H9 (cell line): ENCODE measurements at regions not wholly inside any gene's neighbourhood (a gene's known extent, or its start where the extent isn't known, plus 50 kb on each side); places are given as distances from the start of the nearest gene placed in this dataset.

ENCODE experiments used
- DNase-seq: peaks from one replicate; pipeline ENCODE4 v3.0.0-alpha.2; 2017
- H2AFZ ChIP-seq: one replicate; pipeline ENCODE4 v1.6.1; 2013; ENCODE audit warnings: mild to moderate bottlenecking, low read length, control low read depth, moderate library complexity
- H2AK5ac ChIP-seq: 2 replicates; pipeline ENCODE4 v1.6.1; 2013; ENCODE audit warnings: low read length, control low read depth, mixed read lengths; ENCODE audit not compliant: insufficient read length
- H2BK120ac ChIP-seq: one replicate; pipeline ENCODE4 v1.6.1; 2013; ENCODE audit warnings: low read depth, mild to moderate bottlenecking, low read length, control low read depth, inconsistent platforms; ENCODE audit not compliant: poor library complexity, severe bottlenecking
- H2BK12ac ChIP-seq: 2 replicates; pipeline ENCODE4 v1.6.1; 2013; ENCODE audit warnings: low read length, control low read depth, mixed read lengths, low read depth; ENCODE audit not compliant: insufficient read length
- H2BK15ac ChIP-seq: 2 replicates; pipeline ENCODE4 v1.6.1; 2013; ENCODE audit warnings: low read depth, low read length, control low read depth
- H2BK20ac ChIP-seq: one replicate; pipeline ENCODE4 v1.6.1; 2013; ENCODE audit warnings: low read depth, mild to moderate bottlenecking, low read length, control low read depth, inconsistent platforms; ENCODE audit not compliant: poor library complexity, severe bottlenecking
- H2BK5ac ChIP-seq: 2 replicates; pipeline ENCODE4 v1.6.1; 2013; ENCODE audit warnings: low read length, control low read depth, mixed read lengths; ENCODE audit not compliant: insufficient read length
- H3K14ac ChIP-seq: 2 replicates; pipeline ENCODE4 v1.6.1; 2013; ENCODE audit warnings: low read length, control low read depth; ENCODE audit not compliant: insufficient read depth
- H3K18ac ChIP-seq: 2 replicates; pipeline ENCODE4 v1.6.1; 2013; ENCODE audit warnings: low read depth, mild to moderate bottlenecking, mixed read lengths, low read length, control low read depth; ENCODE audit not compliant: insufficient read length
- H3K23ac ChIP-seq: 2 replicates; pipeline ENCODE4 v1.6.1; 2013; ENCODE audit warnings: low read length, control low read depth, mixed read lengths, low read depth; ENCODE audit not compliant: insufficient read length
- H3K23me2 ChIP-seq: 2 replicates; pipeline ENCODE4 v1.6.1; 2013; ENCODE audit warnings: low read depth, mild to moderate bottlenecking, mixed read lengths, low read length, control low read depth; ENCODE audit not compliant: insufficient read length, poor library complexity, severe bottlenecking
- H3K27ac ChIP-seq: 2 replicates; pipeline ENCODE4 v1.5.1; 2013; ENCODE audit warnings: low read length, control low read depth, mixed read lengths, low read depth; ENCODE audit not compliant: insufficient read length
- H3K27me3 ChIP-seq: 2 replicates; pipeline ENCODE4 v1.6.1; 2013; ENCODE audit warnings: low read length, control low read depth, inconsistent platforms; ENCODE audit not compliant: insufficient read depth
- H3K4ac ChIP-seq: 2 replicates; pipeline ENCODE4 v1.6.1; 2013; ENCODE audit warnings: low read depth, mild to moderate bottlenecking, control low read depth, inconsistent platforms, low read length, moderate library complexity
- H3K4me1 ChIP-seq: 2 replicates; pipeline ENCODE4 v1.6.1; 2013; ENCODE audit warnings: low read length, control low read depth, inconsistent platforms; ENCODE audit not compliant: insufficient read depth
- H3K4me2 ChIP-seq: 2 replicates; pipeline ENCODE4 v1.6.1; 2013; ENCODE audit warnings: low read length, control low read depth, mixed read lengths; ENCODE audit not compliant: insufficient read length, insufficient read depth
- H3K56ac ChIP-seq: 2 replicates; pipeline ENCODE4 v1.6.1; 2013; ENCODE audit warnings: low read depth, mild to moderate bottlenecking, mixed read lengths, low read length, control low read depth; ENCODE audit not compliant: insufficient read length
- H3K79me1 ChIP-seq: 2 replicates; pipeline ENCODE4 v1.6.1; 2013; ENCODE audit warnings: low read depth, mild to moderate bottlenecking, moderate library complexity, low read length, control low read depth, inconsistent platforms; ENCODE audit not compliant: insufficient read depth, poor library complexity, severe bottlenecking
- H3K79me2 ChIP-seq: 2 replicates; pipeline ENCODE4 v1.6.1; 2013; ENCODE audit warnings: low read length, control low read depth, inconsistent platforms; ENCODE audit not compliant: insufficient read depth
- H3K9ac ChIP-seq: 2 replicates; pipeline ENCODE4 v1.6.1; 2013; ENCODE audit warnings: low read length, control low read depth, mixed read lengths; ENCODE audit not compliant: insufficient read length; ENCODE audit errors: extremely low read depth
- H3K9me3 ChIP-seq: one replicate; pipeline ENCODE4 v1.6.1; 2013; ENCODE audit warnings: low read depth, low read length, inconsistent platforms; ENCODE audit not compliant: control insufficient read depth
- H3T11ph ChIP-seq: one replicate; pipeline ENCODE4 v1.6.1; 2013; ENCODE audit warnings: mild to moderate bottlenecking, low read length, control low read depth, inconsistent platforms
- H4K20me1 ChIP-seq: one replicate; pipeline ENCODE4 v1.6.1; 2013; ENCODE audit not compliant: control insufficient read depth, insufficient read length, insufficient read depth
- H4K5ac ChIP-seq: 2 replicates; pipeline ENCODE4 v1.6.1; 2013; ENCODE audit warnings: low read depth, mild to moderate bottlenecking, mixed read lengths, low read length, control low read depth; ENCODE audit not compliant: insufficient read length
- H4K8ac ChIP-seq: replicated peaks from 2 replicates; pipeline ENCODE4 v1.6.1; 2013; ENCODE audit warnings: low read length, control low read depth, mixed read lengths, low read depth; ENCODE audit not compliant: insufficient read length
- H4K91ac ChIP-seq: 2 replicates; pipeline ENCODE4 v1.6.1; 2013; ENCODE audit warnings: low read depth, mild to moderate bottlenecking, moderate library complexity, mixed read lengths, low read length, control low read depth; ENCODE audit not compliant: insufficient read length
- H3K27ac Mint-ChIP-seq, 3 experiments: 2 replicates in 2 of 3; 3 replicates in 1 of 3; pipeline ENCODE4 v1.8.0; 2020 to 2021; ENCODE audit warnings: mixed read lengths in 3 of 3, mild to moderate bottlenecking in 1 of 3, moderate library complexity in 1 of 3
- H3K27me3 Mint-ChIP-seq: 2 replicates; pipeline ENCODE4 v1.8.0; 2021; ENCODE audit warnings: low read depth, mild to moderate bottlenecking, moderate library complexity, mixed read lengths
- H3K36me3 Mint-ChIP-seq, 3 experiments: 2 replicates in 2 of 3; 3 replicates in 1 of 3; pipeline ENCODE4 v1.8.0; 2020 to 2021; ENCODE audit warnings: low read depth in 3 of 3, mixed read lengths in 3 of 3; ENCODE audit not compliant: insufficient read depth in 1 of 3
- H3K4me1 Mint-ChIP-seq, 2 experiments: 2 replicates each; pipeline ENCODE4 v1.8.0; 2020; ENCODE audit warnings: mixed read lengths in 2 of 2
- H3K4me3 Mint-ChIP-seq, 2 experiments: 2 replicates in 1 of 2; 3 replicates in 1 of 2; pipeline ENCODE4 v1.8.0; 2020 to 2021; ENCODE audit warnings: mild to moderate bottlenecking in 2 of 2, mixed read lengths in 2 of 2, moderate library complexity in 1 of 2
- H3K9me3 Mint-ChIP-seq, 2 experiments: 2 replicates in 1 of 2; 3 replicates in 1 of 2; pipeline ENCODE4 v1.8.0; 2020; ENCODE audit warnings: mild to moderate bottlenecking in 2 of 2, mixed read lengths in 2 of 2, moderate library complexity in 1 of 2
- WGBS: extraction: QIAGEN DNeasy Blood & Tissue Kit; methylation state at CpG from one replicate; pipeline ENCODE4 v1.1.7; 2013; ENCODE audit warnings: missing lambda C conversion rate, low lambda C conversion rate, mixed read lengths; ENCODE audit not compliant: insufficient read length; ENCODE audit errors: extremely low coverage; 5-methylcytosine and 5-hydroxymethylcytosine counted together
- TF ChIP-seq, protein P1 (sequence below): fragments of 200-600 bp; sonication (generic); conservative IDR thresholded peaks from 3 replicates; pipeline ENCODE4 v1.8.0; 2021; ENCODE audit warnings: antibody characterized with exemption, mild to moderate bottlenecking

DNA sequence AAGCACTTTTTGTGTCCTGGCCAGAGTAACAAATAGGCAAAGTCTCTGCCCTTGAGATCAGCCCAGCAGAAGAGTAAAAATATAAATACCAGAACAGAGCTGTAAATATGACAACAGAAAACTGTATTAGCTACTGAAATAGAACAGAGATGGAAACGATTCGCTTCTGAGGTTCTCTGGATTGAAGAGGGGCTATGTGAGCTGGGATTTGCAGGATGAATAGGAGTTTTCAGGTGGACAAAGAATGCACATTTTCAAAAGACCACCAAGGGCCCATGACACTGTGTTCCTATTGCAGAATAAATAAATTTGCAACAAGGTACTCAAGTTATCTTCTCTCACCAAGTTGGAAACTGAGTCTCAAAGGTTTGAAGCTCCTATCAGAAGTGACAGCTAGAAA is 176.6 kb downstream of the BCL11B start:
- Histone ChIP-seq H3K4me2 (no peak overlapping the region), H4K5ac (no peak overlapping the region), H3K23ac (no peak overlapping the region), H2BK120ac (no peak overlapping the region), H3K4me1 (no peaks in the 10 kb centered on the region), H3K23me2 (no peaks in the 10 kb centered on the region), H2AFZ (no peak overlapping the region), H3K9ac (no peak overlapping the region), H2BK12ac (no peak overlapping the region), H4K8ac (no peak overlapping the region), H4K20me1 (no peaks in the 10 kb centered on the region), H2BK5ac (no peak overlapping the region), H3K79me2 (no peaks in the 10 kb centered on the region), H3K4ac (no peak overlapping the region), H4K91ac (no peak overlapping the region), H2BK15ac (no peak overlapping the region), H3K56ac (no peak overlapping the region), H3K27ac (no peak overlapping the region), H3K27me3 (no peaks in the 10 kb centered on the region), H3T11ph (no peak overlapping the region), H3K18ac (no peak overlapping the region), H3K14ac (no peak overlapping the region), H3K9me3 (no peaks in the 10 kb centered on the region), H3K79me1 (no peaks in the 10 kb centered on the region), H2BK20ac (no peak overlapping the region), H2AK5ac (no peak overlapping the region)
- no peaks in the 10 kb centered on the region; the same call in 1 of the 2 replicates for H3K27me3 Mint-ChIP-seq
- no peak for DNase-seq
- no peak overlapping the region for H3K27ac Mint-ChIP-seq
- no CpG with 5 or more reads among the region's 2 CpGs for WGBS
- H3K9me3 Mint-ChIP-seq: peaks cover 0 to 2% of the 10 kb centered on the region in 2 experiments; a peak in 3 of 5 replicates
- peaks cover 12 to 14% of the 10 kb centered on the region in 2 experiments for H3K4me1 Mint-ChIP-seq
- TF ChIP-seq, protein P1, sequence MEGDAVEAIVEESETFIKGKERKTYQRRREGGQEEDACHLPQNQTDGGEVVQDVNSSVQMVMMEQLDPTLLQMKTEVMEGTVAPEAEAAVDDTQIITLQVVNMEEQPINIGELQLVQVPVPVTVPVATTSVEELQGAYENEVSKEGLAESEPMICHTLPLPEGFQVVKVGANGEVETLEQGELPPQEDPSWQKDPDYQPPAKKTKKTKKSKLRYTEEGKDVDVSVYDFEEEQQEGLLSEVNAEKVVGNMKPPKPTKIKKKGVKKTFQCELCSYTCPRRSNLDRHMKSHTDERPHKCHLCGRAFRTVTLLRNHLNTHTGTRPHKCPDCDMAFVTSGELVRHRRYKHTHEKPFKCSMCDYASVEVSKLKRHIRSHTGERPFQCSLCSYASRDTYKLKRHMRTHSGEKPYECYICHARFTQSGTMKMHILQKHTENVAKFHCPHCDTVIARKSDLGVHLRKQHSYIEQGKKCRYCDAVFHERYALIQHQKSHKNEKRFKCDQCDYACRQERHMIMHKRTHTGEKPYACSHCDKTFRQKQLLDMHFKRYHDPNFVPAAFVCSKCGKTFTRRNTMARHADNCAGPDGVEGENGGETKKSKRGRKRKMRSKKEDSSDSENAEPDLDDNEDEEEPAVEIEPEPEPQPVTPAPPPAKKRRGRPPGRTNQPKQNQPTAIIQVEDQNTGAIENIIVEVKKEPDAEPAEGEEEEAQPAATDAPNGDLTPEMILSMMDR: no peak
- H3K36me3 Mint-ChIP-seq: peaks cover 0 to 2% (median 0%) of the 10 kb centered on the region in 3 experiments; a peak in 1 of 7 replicates
- H3K4me3 Mint-ChIP-seq: no peak overlapping the region
